OCI-LY1 (cell line): ENCODE measurements at regions not wholly inside any gene's neighbourhood (a gene's known extent, or its start where the extent isn't known, plus 50 kb on each side); places are given as distances from the start of the nearest gene placed in this dataset.
A peak's percentile ranks its signal among the peaks of the same experiment; 100 is the strongest.
"Not testable (repeated sequence)": the region's sequence is repeated elsewhere in the genome, so short reads cannot be mapped to it uniquely, and the experiment has no call there.

Experiments
- H2AFZ ChIP-seq: fragments of 200-600 bp; sonication (generic), shearing (Covaris generic); 2 replicates; pipeline ENCODE4 v1.6.0; 2014; ENCODE audit warnings: antibody characterized with exemption, mild to moderate bottlenecking, low read length
- H3F3A ChIP-seq: fragments of 200-600 bp; sonication (generic), shearing (Covaris generic); 2 replicates; pipeline ENCODE4 v1.6.0; 2014; ENCODE audit warnings: mild to moderate bottlenecking, antibody characterized with exemption, low read length, moderate library complexity; ENCODE audit not compliant: insufficient read depth
- H3K27ac ChIP-seq: fragments of 200-600 bp; sonication (generic); 2 replicates; pipeline ENCODE4 v1.5.1; 2014; ENCODE audit warnings: low read length, mixed run types, mild to moderate bottlenecking, low read depth; ENCODE audit not compliant: poor library complexity, severe bottlenecking
- H3K27me3 ChIP-seq: fragments of 200-600 bp; sonication (generic); 2 replicates; pipeline ENCODE4 v1.6.0; 2014; ENCODE audit warnings: antibody characterized with exemption, mild to moderate bottlenecking, low read length, moderate library complexity; ENCODE audit not compliant: insufficient read depth
- H3K36me3 ChIP-seq: fragments of 200-600 bp; sonication (generic); 2 replicates; pipeline ENCODE4 v1.6.1; 2014; ENCODE audit warnings: mild to moderate bottlenecking, antibody characterized with exemption, low read length, moderate library complexity, mixed read lengths; ENCODE audit not compliant: insufficient read depth
- H3K4me1 ChIP-seq: fragments of 200-600 bp; sonication (generic); 2 replicates; pipeline ENCODE4 v1.5.1; 2014; ENCODE audit warnings: mild to moderate bottlenecking, low read length, moderate library complexity; ENCODE audit not compliant: insufficient read depth, severe bottlenecking
- H3K4me2 ChIP-seq: fragments of 200-600 bp; sonication (generic), shearing (Covaris generic); 2 replicates; pipeline ENCODE4 v1.6.1; 2014; ENCODE audit warnings: low read length
- H3K4me3 ChIP-seq: fragments of 200-600 bp; sonication (generic); 2 replicates; pipeline ENCODE4 v1.5.1; 2014; ENCODE audit warnings: low read length, low read depth, mild to moderate bottlenecking, mixed read lengths; ENCODE audit not compliant: poor library complexity, severe bottlenecking
- H3K79me2 ChIP-seq: fragments of 200-600 bp; shearing (Covaris generic); 2 replicates; pipeline ENCODE4 v1.6.1; 2016; ENCODE audit warnings: mixed run types, low read length, mixed read lengths; ENCODE audit not compliant: insufficient read depth
- H3K9ac ChIP-seq: fragments of 200-600 bp; sonication (generic), shearing (Covaris generic); 2 replicates; pipeline ENCODE4 v1.6.1; 2014; ENCODE audit warnings: mild to moderate bottlenecking, low read length, mixed read lengths
- H3K9me2 ChIP-seq: fragments of 200-600 bp; sonication (generic), shearing (Covaris generic); 2 replicates; pipeline ENCODE4 v1.6.1; 2014; ENCODE audit warnings: low read depth, mild to moderate bottlenecking, low read length, mixed read lengths
- H3K9me3 ChIP-seq: fragments of 200-600 bp; shearing (Covaris generic); 2 replicates; pipeline ENCODE4 v1.6.1; 2014; ENCODE audit warnings: low read length, mixed read lengths
- H4K20me1 ChIP-seq: fragments of 200-600 bp; sonication (generic), shearing (Covaris generic); 2 replicates; pipeline ENCODE4 v1.6.0; 2016; ENCODE audit warnings: mild to moderate bottlenecking, low read length; ENCODE audit not compliant: insufficient read depth
- EZH2 ChIP-seq: fragments of 200-600 bp; sonication (generic), shearing (Covaris generic); IDR thresholded peaks from 2 replicates; pipeline ENCODE4 v1.8.0; 2017; ENCODE audit warnings: borderline replicate concordance, mixed run types, mild to moderate bottlenecking, antibody characterized with exemption, low read length, moderate library complexity, mixed read lengths
- TF ChIP-seq, protein P1 (sequence below): fragments of 200-600 bp; sonication (generic), shearing (Covaris generic); IDR thresholded peaks from 2 replicates; pipeline ENCODE4 v1.5.1; 2017; ENCODE audit warnings: mild to moderate bottlenecking, antibody characterized with exemption, low read length, moderate library complexity, mixed read lengths

GRCh38 chr11:128031538-128032134, 555.7 kb downstream of the ETS1 start:
- not testable (repeated sequence) for H3K4me2 ChIP-seq, H3K27me3 ChIP-seq, H3K4me3 ChIP-seq, H3K9me3 ChIP-seq, H3F3A ChIP-seq, H3K36me3 ChIP-seq, H4K20me1 ChIP-seq, H3K4me1 ChIP-seq, H2AFZ ChIP-seq, H3K79me2 ChIP-seq, H3K27ac ChIP-seq, H3K9me2 ChIP-seq, H3K9ac ChIP-seq
- TF ChIP-seq, protein P1, sequence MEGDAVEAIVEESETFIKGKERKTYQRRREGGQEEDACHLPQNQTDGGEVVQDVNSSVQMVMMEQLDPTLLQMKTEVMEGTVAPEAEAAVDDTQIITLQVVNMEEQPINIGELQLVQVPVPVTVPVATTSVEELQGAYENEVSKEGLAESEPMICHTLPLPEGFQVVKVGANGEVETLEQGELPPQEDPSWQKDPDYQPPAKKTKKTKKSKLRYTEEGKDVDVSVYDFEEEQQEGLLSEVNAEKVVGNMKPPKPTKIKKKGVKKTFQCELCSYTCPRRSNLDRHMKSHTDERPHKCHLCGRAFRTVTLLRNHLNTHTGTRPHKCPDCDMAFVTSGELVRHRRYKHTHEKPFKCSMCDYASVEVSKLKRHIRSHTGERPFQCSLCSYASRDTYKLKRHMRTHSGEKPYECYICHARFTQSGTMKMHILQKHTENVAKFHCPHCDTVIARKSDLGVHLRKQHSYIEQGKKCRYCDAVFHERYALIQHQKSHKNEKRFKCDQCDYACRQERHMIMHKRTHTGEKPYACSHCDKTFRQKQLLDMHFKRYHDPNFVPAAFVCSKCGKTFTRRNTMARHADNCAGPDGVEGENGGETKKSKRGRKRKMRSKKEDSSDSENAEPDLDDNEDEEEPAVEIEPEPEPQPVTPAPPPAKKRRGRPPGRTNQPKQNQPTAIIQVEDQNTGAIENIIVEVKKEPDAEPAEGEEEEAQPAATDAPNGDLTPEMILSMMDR = peak; percentile 61

GRCh38 chr11:128029219-128029722, 558.1 kb downstream of the ETS1 start:
- Histone ChIP-seq H4K20me1 (no peaks in the 10 kb centered on the region), H3K27ac (no peak overlapping the region), H3K9me3 (no peaks in the 10 kb centered on the region), H3K9ac (no peak overlapping the region), H3K79me2 (no peaks in the 10 kb centered on the region), H3K9me2 (no peaks in the 10 kb centered on the region), H3K4me1 (no peaks in the 10 kb centered on the region), H3K4me3 (no peak overlapping the region), H2AFZ (no peak overlapping the region), H3K4me2 (no peak overlapping the region), H3K36me3 (no peaks in the 10 kb centered on the region), H3F3A (no peaks in the 10 kb centered on the region), H3K27me3 (no peaks in the 10 kb centered on the region)
- TF ChIP-seq EZH2 = no peak
- TF ChIP-seq, protein P1 = no peak

- Histone ChIP-seq H3K9ac (no peak overlapping the region), H2AFZ (no peak overlapping the region), H3K4me3 (no peak overlapping the region), H3K4me2 (no peak overlapping the region), H4K20me1 (no peaks in the 10 kb centered on the region), H3K4me1 (no peaks in the 10 kb centered on the region), H3K9me2 (no peaks in the 10 kb centered on the region), H3K9me3 (no peaks in the 10 kb centered on the region), H3K36me3 (no peaks in the 10 kb centered on the region), H3K79me2 (no peaks in the 10 kb centered on the region), H3K27me3 (no peaks in the 10 kb centered on the region), H3K27ac (no peak overlapping the region), H3F3A (no peaks in the 10 kb centered on the region)
- TF ChIP-seq, protein P1 = no peak
- no peak for TF ChIP-seq EZH2
Measured at GRCh38 chr11:128026596-128026995, 560.8 kb downstream of the ETS1 start.
